ENCODE measurements at regions not wholly inside any gene's neighbourhood (a gene's known extent, or its start where the extent isn't known, plus 50 kb on each side); places are given as distances from the start of the nearest gene placed in this dataset.

DNA sequence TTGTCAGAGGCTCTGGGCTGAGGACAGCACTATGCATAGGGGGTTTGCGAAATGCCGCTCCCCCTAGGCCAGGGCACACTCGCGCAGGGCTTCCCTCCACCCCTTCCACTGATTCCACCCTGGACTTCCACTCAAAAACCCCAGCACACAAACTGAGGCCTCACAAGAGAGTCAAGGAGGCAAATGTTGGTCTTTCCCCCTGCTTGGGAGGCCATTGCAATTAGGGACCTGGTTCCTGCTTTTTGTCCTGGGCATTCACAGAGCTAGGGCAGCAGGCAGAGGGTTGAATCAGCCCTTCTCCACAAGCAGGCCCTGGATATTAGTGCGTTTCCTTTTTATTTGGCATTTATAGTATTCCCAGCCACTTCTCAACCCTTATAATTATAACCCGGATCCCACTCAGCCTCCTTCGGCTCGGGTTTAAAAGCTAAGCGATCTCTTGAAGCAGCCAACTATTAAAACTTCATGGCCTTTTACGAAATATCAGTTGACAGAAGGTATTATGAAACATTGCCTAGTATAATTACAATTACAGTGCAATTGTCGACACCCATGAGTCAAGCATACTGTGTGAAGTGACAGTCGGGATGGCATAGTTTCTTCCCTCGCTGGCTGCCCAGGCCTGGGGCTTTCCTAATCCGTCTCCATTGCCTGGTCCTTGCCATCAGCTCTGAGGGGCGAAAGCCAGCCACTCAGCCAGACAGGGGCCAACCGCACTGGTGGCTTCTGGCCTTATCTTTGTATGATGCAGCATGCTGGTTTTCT lies 285.5 kb upstream of the MAP3K1 start:
- Histone ChIP-seq H3K36me3 (ENCODE audit: control insufficient read depth, insufficient read depth, low read length) (no peaks in the 10 kb centered on the region), H3K27me3 (ENCODE audit: control insufficient read depth, insufficient read depth, low read length) (no peaks in the 10 kb centered on the region), H3K4me3 (ENCODE audit: low read length) (no peak overlapping the region), H3K27ac (ENCODE audit: low read depth, low read length) (no peak overlapping the region), H3K9ac (ENCODE audit: low read length) (no peak overlapping the region), H3K4me1 (ENCODE audit: control insufficient read depth, insufficient read depth, low read length) (no peaks in the 10 kb centered on the region)

DNA sequence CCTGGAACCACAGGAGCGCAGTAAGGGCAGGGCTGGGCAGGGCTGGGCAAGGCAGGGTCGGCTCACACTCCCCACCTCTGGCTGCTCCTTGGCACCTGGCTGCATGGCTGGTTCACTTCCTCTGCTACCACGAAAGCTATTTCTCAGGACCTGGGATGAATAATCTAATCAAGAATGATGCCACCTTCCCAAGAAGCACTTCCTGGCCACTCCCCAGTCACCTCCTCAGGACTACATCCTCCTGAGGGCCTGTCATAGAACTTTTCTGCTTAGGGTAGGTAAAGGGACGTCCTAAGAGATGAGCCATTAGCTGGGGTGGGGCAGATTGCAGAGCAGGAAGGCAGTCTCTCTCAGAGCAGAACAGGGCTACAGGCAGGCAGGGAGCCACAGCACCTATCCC lies 288.2 kb upstream of the MAP3K1 start:
- no peak overlapping the region for H3K4me3 ChIP-seq (ENCODE audit: low read length)
- H3K4me1 ChIP-seq (ENCODE audit: control insufficient read depth, insufficient read depth, low read length): peaks cover 13% of the 10 kb centered on the region
- no peaks in the 10 kb centered on the region for H3K27me3 ChIP-seq (ENCODE audit: control insufficient read depth, insufficient read depth, low read length)
- H3K36me3 ChIP-seq (ENCODE audit: control insufficient read depth, insufficient read depth, low read length): no peaks in the 10 kb centered on the region
- H3K27ac ChIP-seq (ENCODE audit: low read depth, low read length): no peak overlapping the region
- H3K9ac ChIP-seq (ENCODE audit: low read length): no peak overlapping the region

DNA sequence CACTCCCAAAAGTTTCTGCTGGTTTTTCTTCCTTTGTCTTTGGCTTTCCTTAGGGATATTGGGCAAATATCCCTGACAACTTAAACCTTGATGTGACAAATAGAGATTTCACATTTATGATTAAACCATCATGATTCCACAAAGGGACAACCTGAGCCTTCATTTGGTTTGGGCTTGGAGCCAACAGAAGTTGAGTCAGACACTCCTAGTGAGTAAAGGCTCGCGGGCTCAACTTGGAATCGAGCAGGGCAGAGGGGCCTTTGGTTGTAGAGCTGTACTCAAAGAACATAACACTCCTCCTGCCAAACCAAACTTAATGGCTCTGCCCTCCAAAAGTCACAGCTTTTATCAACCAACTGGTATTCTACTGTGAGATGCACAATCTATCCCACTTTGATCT lies 290.2 kb upstream of the MAP3K1 start:
- H3K27ac ChIP-seq (ENCODE audit: low read depth, low read length): no peak overlapping the region
- H3K4me3 ChIP-seq (ENCODE audit: low read length): no peak overlapping the region
- H3K9ac ChIP-seq (ENCODE audit: low read length): no peak overlapping the region
- no peaks in the 10 kb centered on the region for H3K36me3 ChIP-seq (ENCODE audit: control insufficient read depth, insufficient read depth, low read length)
- H3K4me1 ChIP-seq (ENCODE audit: control insufficient read depth, insufficient read depth, low read length): peaks cover 13% of the 10 kb centered on the region
- no peaks in the 10 kb centered on the region for H3K27me3 ChIP-seq (ENCODE audit: control insufficient read depth, insufficient read depth, low read length)

DNA sequence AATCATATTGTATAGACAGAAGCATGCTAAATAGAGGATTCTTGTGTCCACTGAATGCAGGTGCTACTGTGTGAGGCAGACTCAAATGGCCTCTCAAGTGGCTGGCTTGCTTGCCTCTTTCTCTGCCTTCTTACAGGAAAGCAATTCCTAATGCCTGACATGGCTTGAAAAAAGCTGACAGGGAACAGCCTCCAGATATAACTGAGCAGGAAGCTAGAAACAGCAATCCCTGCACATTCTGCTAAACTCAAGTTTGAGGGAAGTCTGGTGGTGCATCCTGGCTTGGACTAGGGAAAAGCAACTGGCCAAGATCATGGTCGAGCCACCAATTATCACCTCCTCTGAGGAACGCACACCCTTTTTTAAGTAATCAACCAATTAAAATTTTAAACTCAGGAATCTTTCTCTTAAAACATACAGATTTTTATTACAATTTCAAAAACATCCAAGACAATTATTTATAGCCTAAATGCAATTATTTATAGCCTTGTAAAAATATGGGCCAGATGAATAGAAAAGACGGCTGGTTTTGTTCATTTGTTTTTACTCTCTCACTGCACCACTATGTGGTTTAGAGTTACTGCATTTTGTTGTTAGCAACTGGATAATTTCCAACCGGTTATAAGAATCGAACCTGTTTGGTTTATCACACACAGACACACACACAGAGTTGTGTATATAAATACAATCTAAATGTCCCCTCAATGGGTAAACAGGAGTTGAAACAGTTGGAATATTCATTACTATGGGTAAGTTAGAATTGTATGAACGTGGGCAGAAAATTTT lies 290.9 kb upstream of the ANKRD55 start:
- Histone ChIP-seq H3K9ac (ENCODE audit: low read length) (no peak overlapping the region), H3K27me3 (ENCODE audit: control insufficient read depth, insufficient read depth, low read length) (no peaks in the 10 kb centered on the region), H3K27ac (ENCODE audit: low read depth, low read length) (no peak overlapping the region), H3K4me3 (ENCODE audit: low read length) (no peak overlapping the region), H3K36me3 (ENCODE audit: control insufficient read depth, insufficient read depth, low read length) (no peaks in the 10 kb centered on the region), H3K4me1 (ENCODE audit: control insufficient read depth, insufficient read depth, low read length) (peaks cover 13% of the 10 kb centered on the region)

DNA sequence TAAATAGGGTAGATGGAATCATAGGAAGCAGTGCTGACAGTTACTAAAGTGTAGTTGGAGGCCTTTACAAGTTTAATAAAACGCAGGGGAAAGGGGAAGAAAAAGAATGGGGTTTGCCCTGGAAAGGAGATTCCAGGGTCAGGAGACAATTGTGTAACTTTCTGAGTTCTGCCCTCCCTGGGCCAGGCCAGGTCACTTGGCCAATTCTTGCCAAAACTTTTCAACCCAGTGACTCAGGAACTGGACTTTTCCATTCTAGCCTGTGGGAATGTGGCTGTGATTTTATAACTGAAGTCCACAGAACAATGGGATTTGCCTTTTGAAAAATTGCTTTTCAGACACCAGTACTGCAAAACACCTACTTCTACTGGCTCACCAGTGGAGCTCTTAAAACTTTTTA lies 289.8 kb upstream of the ANKRD55 start:
- H3K9ac ChIP-seq (ENCODE audit: low read length): no peak overlapping the region
- no peak overlapping the region for H3K27ac ChIP-seq (ENCODE audit: low read depth, low read length)

DNA sequence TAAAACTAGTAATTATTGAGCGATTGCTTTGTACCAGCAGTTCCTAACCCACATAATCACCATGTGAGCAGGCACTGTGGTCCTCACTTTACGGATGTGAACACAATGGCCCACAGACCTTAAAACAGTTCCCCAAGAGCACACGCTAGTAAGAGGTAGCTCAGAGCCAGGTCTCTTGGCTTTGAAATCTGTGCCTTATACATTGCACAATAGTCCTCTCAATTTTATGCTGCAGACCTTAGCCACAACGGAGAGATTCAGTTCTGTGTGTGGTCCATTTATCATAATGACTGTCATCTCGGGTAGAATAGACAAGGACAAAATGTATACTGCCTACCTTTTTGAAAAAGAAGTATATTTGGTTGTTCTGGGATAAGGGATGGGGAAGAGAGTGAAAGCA lies 289.0 kb upstream of the ANKRD55 start:
- Histone ChIP-seq H3K4me3 (ENCODE audit: low read length) (no peak overlapping the region), H3K4me1 (ENCODE audit: control insufficient read depth, insufficient read depth, low read length) (peaks cover 13% of the 10 kb centered on the region), H3K36me3 (ENCODE audit: control insufficient read depth, insufficient read depth, low read length) (no peaks in the 10 kb centered on the region), H3K27me3 (ENCODE audit: control insufficient read depth, insufficient read depth, low read length) (no peaks in the 10 kb centered on the region), H3K27ac (ENCODE audit: low read depth, low read length) (no peak overlapping the region), H3K9ac (ENCODE audit: low read length) (no peak overlapping the region)

More for the DNA sequence above, 289.8 kb upstream of the ANKRD55 start:
- Histone ChIP-seq H3K4me3 (ENCODE audit: low read length) (no peak overlapping the region), H3K4me1 (ENCODE audit: control insufficient read depth, insufficient read depth, low read length) (peaks cover 13% of the 10 kb centered on the region), H3K27me3 (ENCODE audit: control insufficient read depth, insufficient read depth, low read length) (no peaks in the 10 kb centered on the region), H3K36me3 (ENCODE audit: control insufficient read depth, insufficient read depth, low read length) (no peaks in the 10 kb centered on the region)

DNA sequence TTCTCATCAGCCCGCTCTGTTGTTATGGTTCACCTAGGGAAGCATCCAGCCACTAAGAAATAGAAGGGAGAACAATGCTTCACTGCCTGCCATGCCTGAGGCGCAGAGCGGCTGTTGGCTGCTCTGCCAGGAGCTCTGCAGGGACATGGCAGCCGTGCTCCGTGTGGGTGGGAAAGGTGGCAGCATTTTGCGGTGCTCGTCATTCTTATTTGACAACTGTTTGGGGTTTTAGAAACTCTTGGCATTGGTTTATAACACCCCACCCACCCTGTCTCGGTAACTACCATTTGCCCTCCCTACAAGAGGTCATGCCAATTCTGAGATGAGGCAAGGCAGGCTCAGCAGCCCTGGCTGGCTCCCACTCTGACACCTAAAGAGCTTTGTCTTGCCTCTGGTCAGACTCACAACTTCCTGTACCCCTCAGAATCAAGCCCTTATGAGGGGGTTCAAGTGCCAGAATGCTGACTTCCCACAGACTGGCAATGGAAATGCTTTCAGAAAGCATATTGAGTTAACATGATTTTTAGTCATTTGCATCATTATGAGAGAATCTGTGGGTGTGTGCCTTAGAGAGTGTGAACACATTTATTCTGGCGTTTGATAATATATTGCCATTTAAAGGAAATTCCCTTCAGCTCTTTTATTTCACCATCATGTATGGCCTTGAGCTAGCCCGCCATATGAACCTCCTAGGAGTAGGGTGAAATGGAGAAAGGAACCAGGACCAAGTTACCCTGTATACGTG lies 288.0 kb upstream of the ANKRD55 start:
- H3K27me3 ChIP-seq (ENCODE audit: control insufficient read depth, insufficient read depth, low read length): no peaks in the 10 kb centered on the region
- no peak overlapping the region for H3K4me3 ChIP-seq (ENCODE audit: low read length)
- H3K36me3 ChIP-seq (ENCODE audit: control insufficient read depth, insufficient read depth, low read length): no peaks in the 10 kb centered on the region
- no peak overlapping the region for H3K27ac ChIP-seq (ENCODE audit: low read depth, low read length)
- H3K4me1 ChIP-seq (ENCODE audit: control insufficient read depth, insufficient read depth, low read length): peaks cover 13% of the 10 kb centered on the region
- H3K9ac ChIP-seq (ENCODE audit: low read length): no peak overlapping the region

DNA sequence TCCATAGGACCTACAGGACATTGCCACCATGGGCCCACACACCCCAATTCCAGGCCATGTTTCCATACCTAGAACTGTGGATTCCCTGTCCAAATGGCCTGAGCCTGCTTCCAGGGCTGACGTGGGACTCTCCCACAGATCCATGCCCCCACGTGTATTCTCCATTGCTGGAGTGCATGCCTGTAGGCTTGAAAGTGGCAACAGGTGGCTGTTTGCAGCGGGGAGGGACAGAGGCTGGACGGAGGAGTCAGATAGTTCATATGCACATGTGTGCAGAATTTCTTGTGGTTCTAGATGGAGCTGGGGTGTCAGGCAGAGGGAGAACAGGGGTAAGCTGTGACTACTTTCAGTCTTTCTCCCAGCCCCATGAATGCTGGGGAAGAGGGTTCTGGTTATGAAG lies 285.7 kb upstream of the ANKRD55 start:
- Histone ChIP-seq H3K36me3 (ENCODE audit: control insufficient read depth, insufficient read depth, low read length) (no peaks in the 10 kb centered on the region), H3K27ac (ENCODE audit: low read depth, low read length) (no peak overlapping the region), H3K27me3 (ENCODE audit: control insufficient read depth, insufficient read depth, low read length) (no peaks in the 10 kb centered on the region), H3K4me1 (ENCODE audit: control insufficient read depth, insufficient read depth, low read length) (peaks cover 8% of the 10 kb centered on the region), H3K4me3 (ENCODE audit: low read length) (no peak overlapping the region), H3K9ac (ENCODE audit: low read length) (no peak overlapping the region)

DNA sequence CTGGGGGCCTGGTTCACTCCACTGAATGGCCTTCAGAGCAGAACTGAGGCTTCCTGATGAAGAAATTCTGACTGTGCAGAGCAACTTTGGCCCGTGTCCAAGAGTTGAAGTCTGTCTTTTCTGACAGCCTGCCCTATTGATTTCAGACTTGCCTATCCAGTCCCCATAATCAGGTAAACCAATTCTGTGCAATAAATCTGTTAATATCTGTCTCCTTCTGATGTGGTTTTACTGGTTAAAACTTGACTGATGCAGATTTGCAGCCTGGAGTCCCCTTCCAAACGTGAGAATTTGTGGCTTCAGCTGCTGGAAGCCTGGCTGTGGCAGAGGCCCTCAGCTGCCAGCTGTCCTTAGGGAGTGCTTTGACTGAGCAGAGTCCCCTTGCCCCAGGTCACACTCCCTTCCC lies 283.9 kb upstream of the ANKRD55 start:
- Histone ChIP-seq H3K4me1 (ENCODE audit: control insufficient read depth, insufficient read depth, low read length) (no peaks in the 10 kb centered on the region), H3K27me3 (ENCODE audit: control insufficient read depth, insufficient read depth, low read length) (no peaks in the 10 kb centered on the region), H3K4me3 (ENCODE audit: low read length) (no peak overlapping the region), H3K9ac (ENCODE audit: low read length) (no peak overlapping the region), H3K27ac (ENCODE audit: low read depth, low read length) (no peak overlapping the region), H3K36me3 (ENCODE audit: control insufficient read depth, insufficient read depth, low read length) (no peaks in the 10 kb centered on the region)

DNA sequence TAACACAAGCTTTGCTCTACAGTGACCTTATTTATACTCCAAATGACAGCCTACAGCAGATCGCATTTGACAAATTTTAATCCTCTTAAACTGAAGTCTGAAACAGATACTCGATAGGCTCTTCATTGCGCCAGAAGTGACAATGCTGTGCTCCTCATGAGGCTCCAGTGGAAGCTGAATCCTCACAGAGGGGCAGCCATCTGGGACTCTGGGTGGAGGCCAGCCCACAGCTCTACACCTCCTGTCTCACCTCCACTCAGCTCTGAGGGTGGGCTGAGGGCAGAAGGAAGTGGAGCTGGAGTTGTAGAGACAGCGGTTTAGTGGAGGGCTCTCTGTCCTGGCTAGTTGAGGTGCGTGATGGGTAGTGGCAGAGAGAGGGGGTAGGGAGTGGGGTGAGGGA lies 283.3 kb upstream of the ANKRD55 start:
- Histone ChIP-seq H3K9ac (ENCODE audit: low read length) (no peak overlapping the region), H3K36me3 (ENCODE audit: control insufficient read depth, insufficient read depth, low read length) (no peaks in the 10 kb centered on the region), H3K4me3 (ENCODE audit: low read length) (no peak overlapping the region), H3K4me1 (ENCODE audit: control insufficient read depth, insufficient read depth, low read length) (no peaks in the 10 kb centered on the region), H3K27me3 (ENCODE audit: control insufficient read depth, insufficient read depth, low read length) (no peaks in the 10 kb centered on the region), H3K27ac (ENCODE audit: low read depth, low read length) (no peak overlapping the region)

DNA sequence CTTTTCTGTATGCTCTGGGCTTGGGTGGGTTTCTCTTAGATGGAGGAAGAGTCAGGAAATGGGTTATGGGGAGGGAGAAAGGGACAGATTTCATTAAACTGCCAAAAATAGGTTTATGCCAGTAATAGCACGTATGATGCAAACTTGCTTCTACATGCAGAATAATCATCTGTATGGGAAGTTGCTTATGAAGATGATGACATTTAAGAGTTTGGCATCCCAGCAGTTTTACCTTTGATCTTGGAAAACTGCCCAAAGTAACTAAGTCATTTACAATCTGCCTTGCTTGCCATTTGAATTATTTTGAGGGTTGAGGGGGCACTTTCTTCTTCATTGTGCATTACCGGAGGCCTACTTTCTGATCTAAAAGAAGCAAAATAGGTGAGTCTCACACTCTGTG lies 282.9 kb upstream of the ANKRD55 start:
- Histone ChIP-seq H3K36me3 (ENCODE audit: control insufficient read depth, insufficient read depth, low read length) (no peaks in the 10 kb centered on the region), H3K27me3 (ENCODE audit: control insufficient read depth, insufficient read depth, low read length) (no peaks in the 10 kb centered on the region), H3K4me3 (ENCODE audit: low read length) (no peak overlapping the region), H3K4me1 (ENCODE audit: control insufficient read depth, insufficient read depth, low read length) (no peaks in the 10 kb centered on the region), H3K9ac (ENCODE audit: low read length) (no peak overlapping the region), H3K27ac (ENCODE audit: low read depth, low read length) (no peak overlapping the region)

DNA sequence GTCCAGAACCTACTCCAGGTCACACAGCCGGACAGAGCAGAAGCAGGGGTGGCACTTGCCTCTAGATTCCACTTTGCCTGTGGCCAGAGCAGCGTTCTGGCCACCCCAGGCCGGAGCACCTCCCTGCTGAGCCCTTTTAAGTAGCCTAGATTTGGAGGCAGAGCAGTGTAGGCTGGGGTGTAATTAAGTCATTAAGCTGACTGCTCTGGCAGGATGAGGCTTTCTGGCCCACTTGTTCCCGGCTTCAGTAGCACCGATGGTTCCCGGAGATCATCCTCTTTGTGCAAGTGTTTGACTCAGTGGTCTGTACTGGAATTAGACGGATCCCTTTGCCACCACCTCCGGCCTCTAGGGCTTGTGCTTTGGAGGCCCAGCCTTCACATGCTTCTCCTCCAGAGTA lies 281.9 kb upstream of the ANKRD55 start:
- Histone ChIP-seq H3K27ac (ENCODE audit: low read depth, low read length) (no peak overlapping the region), H3K4me3 (ENCODE audit: low read length) (no peak overlapping the region), H3K36me3 (ENCODE audit: control insufficient read depth, insufficient read depth, low read length) (no peaks in the 10 kb centered on the region), H3K9ac (ENCODE audit: low read length) (no peak overlapping the region), H3K4me1 (ENCODE audit: control insufficient read depth, insufficient read depth, low read length) (no peaks in the 10 kb centered on the region), H3K27me3 (ENCODE audit: control insufficient read depth, insufficient read depth, low read length) (no peaks in the 10 kb centered on the region)

Measured in rectal smooth muscle tissue (tissue), 1 donor.